Ectodermal cell (in vitro differentiated cells): ENCODE measurements at regions not wholly inside any gene's neighbourhood (a gene's known extent, or its start where the extent isn't known, plus 50 kb on each side); places are given as distances from the start of the nearest gene placed in this dataset.
"Not testable (repeated sequence)": the region's sequence is repeated elsewhere in the genome, so short reads cannot be mapped to it uniquely, and the experiment has no call there.

ENCODE experiments used
- H3K27ac ChIP-seq: 2 replicates; pipeline ENCODE4 v1.7.0; 2013; ENCODE audit warnings: mild to moderate bottlenecking, low read depth, low read length; ENCODE audit not compliant: insufficient read depth, poor library complexity, severe bottlenecking
- H3K27me3 ChIP-seq: 2 replicates; pipeline ENCODE4 v1.7.0; 2013; ENCODE audit warnings: mild to moderate bottlenecking, low read length; ENCODE audit not compliant: insufficient read depth, control insufficient read depth, poor library complexity, severe bottlenecking
- H3K36me3 ChIP-seq: one replicate; pipeline ENCODE4 v1.7.0; 2013; ENCODE audit warnings: low read length; ENCODE audit not compliant: control insufficient read depth, insufficient read depth
- H3K4me1 ChIP-seq: one replicate; pipeline ENCODE4 v1.7.0; 2013; ENCODE audit warnings: low read length; ENCODE audit not compliant: control insufficient read depth, insufficient read depth
- H3K4me3 ChIP-seq: 2 replicates; pipeline ENCODE4 v1.7.0; 2013; ENCODE audit warnings: low read depth, low read length, control low read depth; ENCODE audit not compliant: insufficient read depth
- H3K9me3 ChIP-seq: 2 replicates; pipeline ENCODE4 v1.7.0; 2013; ENCODE audit warnings: mild to moderate bottlenecking, low read length, moderate library complexity; ENCODE audit not compliant: control insufficient read depth
- WGBS, 2 experiments: methylation state at CpG; one replicate each; pipeline ENCODE4 v1.1.7; 2013; ENCODE audit warnings: missing lambda C conversion rate in 2 of 2; 5-methylcytosine and 5-hydroxymethylcytosine counted together

GRCh38 chr10:9550810-9551209 is 1466.9 kb upstream of the CELF2 start:
- Histone ChIP-seq H3K9me3 (no peaks in the 10 kb centered on the region), H3K27me3 (no peaks in the 10 kb centered on the region), H3K4me1 (no peaks in the 10 kb centered on the region), H3K36me3 (no peaks in the 10 kb centered on the region), H3K27ac (no peak overlapping the region), H3K4me3 (no peak overlapping the region)
- WGBS, 2 experiments = 90% methylated on average over 2 of the region's 2 CpGs; no CpG with 5 or more reads in 1 of the 2 experiments

DNA sequence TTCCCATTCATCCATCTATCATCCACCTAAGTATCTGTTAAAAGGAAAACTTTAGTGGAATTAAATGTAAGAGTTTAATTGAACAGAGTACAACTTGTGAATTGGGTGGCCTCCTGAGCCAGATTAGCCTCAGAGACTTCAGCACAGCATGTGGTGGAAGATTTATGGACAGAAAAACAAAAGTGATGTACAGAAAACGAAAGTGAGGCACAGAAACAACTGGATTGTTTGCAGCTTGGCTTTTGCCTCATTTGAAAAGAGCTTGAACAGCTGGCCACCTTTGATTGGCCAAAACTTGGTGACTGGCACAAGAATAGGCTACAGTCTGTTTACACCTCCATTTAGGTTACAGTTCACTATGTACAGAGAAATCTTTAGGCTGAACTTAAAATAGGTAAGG is 1463.4 kb upstream of the CELF2 start:
- no peak overlapping the region for H3K27ac ChIP-seq
- H3K27me3 ChIP-seq = no peaks in the 10 kb centered on the region
- H3K4me3 ChIP-seq = no peak overlapping the region
- H3K36me3 ChIP-seq = no peaks in the 10 kb centered on the region
- 81 to 89% methylated on average over 1 of the region's 1 CpG for WGBS, 2 experiments
- no peaks in the 10 kb centered on the region for H3K4me1 ChIP-seq
- H3K9me3 ChIP-seq = no peaks in the 10 kb centered on the region

GRCh38 chr10:9560976-9561375 is 1456.7 kb upstream of the CELF2 start:
- Histone ChIP-seq H3K4me3 (no peak overlapping the region), H3K4me1 (peaks cover 3% of the 10 kb centered on the region), H3K9me3 (no peaks in the 10 kb centered on the region), H3K27me3 (no peaks in the 10 kb centered on the region), H3K36me3 (no peaks in the 10 kb centered on the region), H3K27ac (no peak overlapping the region)
- WGBS, 2 experiments = 82 to 93% methylated on average over 3 of the region's 3 CpGs

GRCh38 chr10:9561821-9562505 is 1455.7 kb upstream of the CELF2 start:
- no peaks in the 10 kb centered on the region for H3K9me3 ChIP-seq
- peaks cover 3% of the 10 kb centered on the region for H3K4me1 ChIP-seq
- no peaks in the 10 kb centered on the region for H3K36me3 ChIP-seq
- 3 to 8% methylated on average over 1 of the region's 1 CpG for WGBS, 2 experiments
- H3K27me3 ChIP-seq = no peaks in the 10 kb centered on the region
- no peak overlapping the region for H3K27ac ChIP-seq
- H3K4me3 ChIP-seq = no peak overlapping the region

- 95 to 100% methylated on average over 1 of the region's 1 CpG for WGBS, 2 experiments
- Histone ChIP-seq H3K4me3 (no peak overlapping the region), H3K4me1 (no peaks in the 10 kb centered on the region), H3K27ac (no peak overlapping the region), H3K9me3 (no peaks in the 10 kb centered on the region), H3K36me3 (no peaks in the 10 kb centered on the region), H3K27me3 (no peaks in the 10 kb centered on the region)
These were observed 1439.9 kb upstream of the CELF2 start for GRCh38 chr10:9577746-9578145.

- 90% methylated on average over 3 of the region's 3 CpGs; no CpG with 5 or more reads in 1 of the 2 experiments for WGBS, 2 experiments
- Histone ChIP-seq H3K27me3 (no peaks in the 10 kb centered on the region), H3K9me3 (no peaks in the 10 kb centered on the region), H3K36me3 (no peaks in the 10 kb centered on the region), H3K27ac (no peak overlapping the region), H3K4me3 (no peak overlapping the region), H3K4me1 (no peaks in the 10 kb centered on the region)
These were observed 1438.5 kb upstream of the CELF2 start for GRCh38 chr10:9579110-9579705.

DNA sequence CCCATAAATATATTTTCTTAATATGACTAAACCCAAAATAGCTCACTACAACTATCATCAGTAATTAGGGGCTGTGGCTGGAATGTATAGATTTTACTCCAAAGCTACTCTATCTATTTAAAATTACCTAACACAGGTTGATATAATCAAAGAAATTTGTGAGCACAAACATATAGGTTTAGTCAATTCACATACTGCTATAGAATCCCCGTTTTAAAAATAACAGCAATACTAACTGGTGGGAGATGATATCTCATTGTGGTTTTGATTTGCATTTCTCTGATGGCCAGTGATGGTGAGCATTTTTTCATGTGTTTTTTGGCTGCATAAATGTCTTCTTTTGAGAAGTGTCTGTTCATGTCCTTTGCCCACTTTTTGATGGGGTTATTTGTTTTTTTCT is 1434.9 kb upstream of the CELF2 start:
- not testable (repeated sequence) for H3K4me1 ChIP-seq, H3K27me3 ChIP-seq, H3K27ac ChIP-seq, H3K9me3 ChIP-seq, H3K36me3 ChIP-seq, H3K4me3 ChIP-seq
- whole genome bisulfite sequencing, 2 experiments = no CpG with 5 or more reads among the region's 1 CpG

- H3K36me3 ChIP-seq = no peaks in the 10 kb centered on the region
- H3K4me3 ChIP-seq = no peak overlapping the region
- no peaks in the 10 kb centered on the region for H3K27me3 ChIP-seq
- no peak overlapping the region for H3K27ac ChIP-seq
- no peaks in the 10 kb centered on the region for H3K4me1 ChIP-seq
- WGBS, 2 experiments = 89 to 90% methylated on average over 5 of the region's 5 CpGs
- H3K9me3 ChIP-seq = no peaks in the 10 kb centered on the region
These were observed 1421.2 kb upstream of the CELF2 start for GRCh38 chr10:9596368-9596920.

DNA sequence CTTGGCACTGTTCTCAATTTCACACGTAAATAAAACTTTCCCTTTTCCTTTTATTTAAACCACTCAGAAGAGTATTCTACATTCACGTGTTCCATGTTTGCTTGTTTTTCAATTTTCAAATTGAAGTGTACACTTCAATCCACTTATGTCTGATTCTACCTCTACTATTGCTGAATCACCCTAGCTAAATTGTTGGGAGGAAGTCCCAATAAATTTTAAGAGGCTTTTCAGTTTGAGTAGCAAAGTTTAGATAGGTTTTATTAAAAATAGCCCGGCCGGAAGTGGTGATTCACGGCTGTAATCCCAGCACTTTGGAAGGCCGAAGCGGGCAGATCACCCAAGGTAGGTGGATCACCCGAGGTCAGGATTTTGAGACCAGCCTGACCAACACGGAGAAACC is 1414.7 kb upstream of the CELF2 start:
- H3K36me3 ChIP-seq = no peaks in the 10 kb centered on the region
- 92 to 95% methylated on average over 9 of the region's 9 CpGs for WGBS, 2 experiments
- no peak overlapping the region for H3K27ac ChIP-seq
- no peaks in the 10 kb centered on the region for H3K4me1 ChIP-seq
- no peak overlapping the region for H3K4me3 ChIP-seq
- H3K27me3 ChIP-seq = no peaks in the 10 kb centered on the region
- H3K9me3 ChIP-seq = no peaks in the 10 kb centered on the region

DNA sequence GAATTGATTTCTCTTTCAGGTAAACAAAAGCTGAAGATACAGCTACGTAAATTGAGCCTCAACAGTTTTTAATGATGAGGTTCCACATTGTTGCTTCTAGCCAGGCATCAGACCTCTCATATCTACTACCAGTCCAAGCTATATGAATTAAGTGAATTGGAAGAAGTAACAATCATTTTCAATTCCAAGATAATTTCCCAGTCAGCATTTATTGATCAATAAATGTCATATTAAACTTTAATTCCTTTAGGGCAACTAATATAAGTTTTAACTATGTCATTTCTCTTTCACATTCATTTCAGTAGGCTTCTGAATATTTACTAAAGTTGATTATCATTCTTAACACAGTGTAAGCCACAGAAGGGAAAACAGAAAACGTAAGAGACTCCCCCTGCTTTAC is 1413.7 kb upstream of the CELF2 start:
- no peaks in the 10 kb centered on the region for H3K27me3 ChIP-seq
- WGBS, 2 experiments = 87% methylated on average over 2 of the region's 2 CpGs
- H3K27ac ChIP-seq = no peak overlapping the region

More for the DNA sequence above, 1413.7 kb upstream of the CELF2 start:
- Histone ChIP-seq H3K36me3 (no peaks in the 10 kb centered on the region), H3K4me3 (no peak overlapping the region), H3K4me1 (no peaks in the 10 kb centered on the region), H3K9me3 (no peaks in the 10 kb centered on the region)
